Fibroblast of the aortic adventitia (primary cell): ENCODE measurements at regions not wholly inside any gene's neighbourhood (a gene's known extent, or its start where the extent isn't known, plus 50 kb on each side); places are given as distances from the start of the nearest gene placed in this dataset.
A peak's percentile ranks its signal among the peaks of the same experiment; 100 is the strongest.

Source experiments
- DNase-seq: peaks from one replicate; pipeline ENCODE4 v3.0.0-alpha.2; 2010; ENCODE audit warnings: low read depth
- H3K4me3 ChIP-seq: 2 replicates; pipeline ENCODE4 v1.5.1; 2011; ENCODE audit warnings: low read depth, mild to moderate bottlenecking, control low read depth, low read length, moderate library complexity
- CTCF ChIP-seq: IDR thresholded peaks from 2 replicates; pipeline ENCODE4 v1.5.1; 2011; ENCODE audit warnings: mild to moderate bottlenecking, low read length, control low read depth, inconsistent platforms; ENCODE audit not compliant: insufficient read depth

GRCh38 chr4:126291886-126292285, 977.1 kb downstream of the FAT4 start:
- no peak overlapping the region for H3K4me3 ChIP-seq
- TF ChIP-seq CTCF: no peak
- no peak for DNase-seq

- DNase-seq: no peak
- TF ChIP-seq CTCF: no peak
- H3K4me3 ChIP-seq: no peak overlapping the region
Observed at GRCh38 chr4:126298271-126298670, 983.5 kb downstream of the FAT4 start.

- no peak overlapping the region for H3K4me3 ChIP-seq
- peak; percentile 55 for DNase-seq
- no peak for TF ChIP-seq CTCF
Observed at GRCh38 chr4:126306152-126306869, 991.6 kb downstream of the FAT4 start.

- no peak for TF ChIP-seq CTCF
- H3K4me3 ChIP-seq: no peak overlapping the region
- DNase-seq: no peak
Observed at GRCh38 chr4:126318376-126318775, 1003.6 kb downstream of the FAT4 start.

GRCh38 chr4:126328914-126329313, 1014.2 kb downstream of the FAT4 start:
- DNase-seq: no peak
- H3K4me3 ChIP-seq: no peak overlapping the region

GRCh38 chr4:126338548-126338947, 1023.8 kb downstream of the FAT4 start:
- no peak overlapping the region for H3K4me3 ChIP-seq
- no peak for TF ChIP-seq CTCF
- no peak for DNase-seq

More at GRCh38 chr4:126328914-126329313, 1014.2 kb downstream of the FAT4 start:
- TF ChIP-seq CTCF: no peak

- H3K4me3 ChIP-seq: no peak overlapping the region
- no peak for DNase-seq
- TF ChIP-seq CTCF: no peak
Observed at GRCh38 chr4:126341927-126342326, 1027.2 kb downstream of the FAT4 start.
